Lower leg skin (tissue), 3 donors: ENCODE measurements at regions not wholly inside any gene's neighbourhood (a gene's known extent, or its start where the extent isn't known, plus 50 kb on each side); places are given as distances from the start of the nearest gene placed in this dataset.

Experiments used
- CTCF ChIP-seq, 3 donors: fragments of 450-650 bp; IDR thresholded peaks; one replicate each; pipeline ENCODE4 v1.5.1; 2016; ENCODE audit warnings: antibody characterized with exemption in 3 of 3, mild to moderate bottlenecking in 3 of 3, moderate library complexity in 2 of 3
- POLR2A ChIP-seq, 2 donors: fragments of 450-650 bp; IDR thresholded peaks; one replicate each; pipeline ENCODE4 v1.6.1; 2016 to 2017; ENCODE audit warnings: antibody characterized with exemption in 2 of 2, mild to moderate bottlenecking in 1 of 2, moderate library complexity in 1 of 2

- no peak for TF ChIP-seq CTCF (IDR thresholded peaks at IDR 0.05)
- TF ChIP-seq POLR2A (IDR thresholded peaks at IDR 0.05) = no peak
Measured at GRCh38 chr3:18097473-18097872, 327.7 kb downstream of the SATB1 start.
